GM12873 (cell line): ENCODE measurements at regions not wholly inside any gene's neighbourhood (a gene's known extent, or its start where the extent isn't known, plus 50 kb on each side); places are given as distances from the start of the nearest gene placed in this dataset.

Experiments used
- CTCF ChIP-seq: IDR thresholded peaks from 2 replicates; pipeline ENCODE4 v1.5.1; 2012; ENCODE audit warnings: low read depth, mild to moderate bottlenecking, moderate library complexity, low read length, control low read depth; ENCODE audit not compliant: insufficient read depth; ENCODE audit errors: missing control alignments

DNA sequence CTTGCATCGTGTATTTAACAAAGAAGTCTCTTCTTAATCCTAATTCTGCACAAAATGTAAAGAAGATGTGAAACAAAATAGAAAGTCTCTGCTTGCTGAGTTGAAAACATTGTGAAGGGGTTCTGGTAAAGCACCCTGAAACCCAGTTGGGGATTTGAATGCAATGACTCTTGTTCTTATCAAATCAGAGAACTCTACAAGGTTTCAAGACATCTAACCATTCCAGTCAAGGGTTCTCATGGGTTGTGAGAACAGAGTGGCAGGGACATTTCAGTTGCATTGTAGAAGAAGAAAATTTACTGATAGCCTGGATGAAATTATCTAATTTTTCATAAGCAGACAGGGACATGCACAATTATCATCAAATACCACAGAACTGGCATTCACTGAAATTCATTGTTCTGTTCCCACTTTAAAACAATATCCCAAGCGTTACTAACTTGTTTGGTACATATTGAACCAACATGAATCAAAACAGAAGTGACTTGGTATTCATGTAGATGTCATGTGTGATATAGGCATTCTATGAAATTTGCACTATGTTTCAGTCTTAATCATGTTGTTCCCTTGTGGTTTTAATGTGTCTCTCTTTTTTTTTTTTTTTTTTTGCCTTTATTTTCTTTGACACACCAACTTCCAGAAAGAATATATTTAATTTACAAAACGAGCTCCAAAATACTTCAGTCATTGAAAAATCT is 563.3 kb downstream of the IRX1 start:
- no peak for TF ChIP-seq CTCF

GRCh38 chr5:4159681-4160080 is 564.0 kb downstream of the IRX1 start:
- no peak for TF ChIP-seq CTCF

DNA sequence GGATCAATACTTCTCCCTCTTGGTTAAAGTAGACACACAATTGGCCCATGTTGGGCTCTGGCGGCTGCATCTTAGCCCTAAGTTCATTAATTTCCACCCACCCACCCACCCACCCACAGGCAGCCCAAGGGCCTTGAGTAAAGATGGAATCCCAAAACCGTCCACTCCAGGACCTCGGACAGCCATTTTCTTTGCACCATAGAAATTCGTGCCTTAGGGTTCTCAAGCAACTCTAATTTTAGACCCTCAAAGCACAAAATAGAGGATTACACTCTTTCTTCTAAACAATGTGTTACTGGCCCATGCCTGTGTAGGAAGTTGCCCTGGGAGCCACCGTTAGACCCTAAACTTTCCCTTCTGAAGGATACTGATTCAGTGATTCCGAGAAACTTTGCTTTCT is 568.5 kb downstream of the IRX1 start:
- no peak for TF ChIP-seq CTCF

GRCh38 chr5:4180703-4181102 is 585.1 kb downstream of the IRX1 start:
- no peak for TF ChIP-seq CTCF

GRCh38 chr5:4182144-4182543 is 586.5 kb downstream of the IRX1 start:
- no peak for TF ChIP-seq CTCF

DNA sequence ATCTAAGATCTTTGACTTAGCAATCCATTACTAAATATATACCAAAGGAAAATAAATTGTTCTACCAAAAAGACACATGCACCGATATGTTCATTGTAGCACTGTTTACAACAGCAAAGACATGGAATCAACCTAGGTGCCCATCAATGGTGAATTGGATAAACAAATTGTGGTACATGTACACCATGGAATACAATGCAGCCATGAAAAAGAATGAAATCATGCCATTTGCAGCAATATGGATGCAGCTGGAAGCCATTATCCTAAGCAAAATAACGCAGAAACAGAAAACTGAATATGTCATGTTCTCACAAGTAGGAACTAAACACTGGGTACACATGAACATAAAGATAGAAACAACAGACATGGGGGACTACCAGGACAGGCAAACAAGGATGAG is 589.5 kb downstream of the IRX1 start:
- TF ChIP-seq CTCF: no peak

- TF ChIP-seq CTCF: no peak
These were observed 593.1 kb downstream of the IRX1 start for GRCh38 chr5:4188704-4189103.
